GM12878 (cell line): ENCODE measurements at regions not wholly inside any gene's neighbourhood (a gene's known extent, or its start where the extent isn't known, plus 50 kb on each side); places are given as distances from the start of the nearest gene placed in this dataset.

Source experiments
- ATAC-seq: fragments of 200-7000 bp; cut with Tn5 transposase; 3 replicates; pipeline ENCODE4 v1.9.1; 2020; ENCODE audit warnings: mild to moderate bottlenecking, moderate library complexity
- BruUV-seq: library from RNA; stranded (reverse); fragments of 400-500 nt; replicated peaks from 2 replicates; lab custom pipeline; 2021; lab: Mats Ljungman, UMichigan
- CTCF ChIA-PET: fragments of 300-600 bp; sonication (Branson Sonifier 250); formaldehyde crosslinking; extraction: SDS; loops from one replicate; lab custom pipeline; 2021; ENCODE audit warnings: inconsistent platforms; lab: Yijun Ruan, JAX
- POLR2A ChIA-PET: fragments of 350-600 bp; formaldehyde crosslinking; extraction: SDS; loops from one replicate; lab custom pipeline; 2021; ENCODE audit warnings: inconsistent platforms; lab: Charles Lee
- RAD21 ChIA-PET: fragments of 300-600 bp; sonication (Branson Sonifier 250); formaldehyde crosslinking; loops from one replicate; lab custom pipeline; 2023; ENCODE audit warnings: antibody characterized with exemption; ENCODE audit not compliant: unreplicated experiment; lab: Charles Lee
- SMC1A ChIA-PET: fragments of 300-600 bp; sonication (Branson Sonifier 250); formaldehyde crosslinking; loops from one replicate; lab custom pipeline; 2023; ENCODE audit not compliant: unreplicated experiment, uncharacterized antibody; lab: Charles Lee
- DNase-seq: peaks from one replicate; pipeline ENCODE4 v3.0.0-alpha.2; 2011; ENCODE audit warnings: low read depth, low spot score
- FAIRE-seq: peaks from 3 replicates; lab custom pipeline; 2011; peaks lifted over from hg19 to GRCh38; lab: Jason Lieb, UNC
- H2AFZ ChIP-seq: 2 replicates; pipeline ENCODE4 v1.6.0; 2011; ENCODE audit warnings: low read depth, low read length, control low read depth; ENCODE audit not compliant: control insufficient read depth
- H3K27ac ChIP-seq: 2 replicates; pipeline ENCODE4 v1.5.1; 2011; ENCODE audit warnings: control low read depth; ENCODE audit not compliant: control insufficient read depth, insufficient read depth
- H3K27me3 ChIP-seq, 2 experiments: replicated peaks in 1 of 2; 2 replicates each; pipeline versions ENCODE4 v1.6.0 to v1.6.1; 2011; ENCODE audit warnings: low read length in 1 of 2; ENCODE audit not compliant: control insufficient read depth in 2 of 2, insufficient read depth in 2 of 2
- H3K36me3 ChIP-seq, 2 experiments: 2 replicates each; pipeline ENCODE4 v1.5.1; 2011; ENCODE audit warnings: low read length in 1 of 2; ENCODE audit not compliant: control insufficient read depth in 2 of 2, insufficient read depth in 2 of 2
- H3K4me1 ChIP-seq: 2 replicates; pipeline ENCODE4 v1.6.1; 2011; ENCODE audit warnings: mild to moderate bottlenecking, low read length, moderate library complexity, mixed read lengths; ENCODE audit not compliant: control insufficient read depth, insufficient read depth
- H3K4me2 ChIP-seq: 2 replicates; pipeline ENCODE4 v1.6.0; 2011; ENCODE audit warnings: control low read depth; ENCODE audit not compliant: control insufficient read depth, insufficient read depth
- H3K4me3 ChIP-seq: fragments of 200-600 bp; sonication (generic); 2 replicates; pipeline ENCODE4 v1.5.1; 2016
- H3K79me2 ChIP-seq: 2 replicates; pipeline ENCODE4 v1.6.0; 2011; ENCODE audit warnings: low read length; ENCODE audit not compliant: control insufficient read depth, insufficient read depth
- H3K9ac ChIP-seq: 2 replicates; pipeline ENCODE4 v1.8.0; 2011; ENCODE audit warnings: low read length, control low read depth, mixed read lengths; ENCODE audit not compliant: control insufficient read depth, insufficient read depth
- H3K9me3 ChIP-seq: replicated peaks from 3 replicates; pipeline ENCODE4 v1.5.1; 2011; ENCODE audit warnings: mild to moderate bottlenecking, low read length; ENCODE audit not compliant: control insufficient read depth, insufficient read depth
- H4K20me1 ChIP-seq: 2 replicates; pipeline ENCODE4 v1.6.0; 2011; ENCODE audit not compliant: control insufficient read depth, insufficient read depth
- CHD2 ChIP-seq: IDR thresholded peaks from 2 replicates; pipeline ENCODE4 v1.6.1; 2011; ENCODE audit warnings: low read depth, low read length, improper control_type of control experiment, borderline replicate concordance
- CTCF ChIP-seq, 3 experiments: IDR thresholded peaks in 2 of 3; conservative IDR thresholded peaks in 1 of 3; 2 replicates each; pipeline ENCODE4 v1.5.1; 2011; ENCODE audit warnings: low read depth in 3 of 3, low read length in 3 of 3, mild to moderate bottlenecking in 3 of 3, control low read depth in 2 of 3, moderate library complexity in 2 of 3, inconsistent platforms in 1 of 3, mixed read lengths in 1 of 3; ENCODE audit not compliant: control insufficient read depth in 2 of 3, insufficient read depth in 1 of 3; ENCODE audit errors: extremely low read depth in 1 of 3
- MLLT1 ChIP-seq: fragments of 450-650 bp; IDR thresholded peaks from 2 replicates; pipeline ENCODE4 v1.6.1; 2016; ENCODE audit warnings: mild to moderate bottlenecking
- POLR2AphosphoS2 ChIP-seq: IDR thresholded peaks from 2 replicates; pipeline ENCODE4 v1.6.1; 2011; ENCODE audit warnings: low read depth, mild to moderate bottlenecking, low read length, improper control_type of control experiment, moderate library complexity
- ZBTB11 ChIP-seq: fragments of 450-650 bp; formaldehyde crosslinking; IDR thresholded peaks from 2 replicates; pipeline ENCODE4 v1.5.0; 2022; ENCODE audit warnings: mild to moderate bottlenecking, missing genetic modification characterization
- ZBTB4 ChIP-seq: fragments of 450-650 bp; formaldehyde crosslinking; IDR thresholded peaks from 2 replicates; pipeline ENCODE4 v1.4.0; 2022; ENCODE audit warnings: mild to moderate bottlenecking, moderate library complexity
- WGBS: methylation state at CpG from one replicate; pipeline ENCODE4 v1.1.6; 2016; ENCODE audit warnings: low lambda C conversion rate; ENCODE audit not compliant: insufficient replicate concordance, insufficient coverage; ENCODE audit errors: missing lambda C conversion rate; 5-methylcytosine and 5-hydroxymethylcytosine counted together
- in situ Hi-C: fragments of 300-500 bp; cut with MboI; formaldehyde crosslinking; loops from 9 replicates; pipeline ENCODE4 v1.14.3; 2018; ENCODE audit warnings: mixed read lengths
- intact Hi-C: fragments of 100-400 bp; cut with micrococcal nuclease; formaldehyde crosslinking; loops from one replicate; pipeline ENCODE4 v1.14.2; 2022; ENCODE audit not compliant: unreplicated experiment

- no peak for TF ChIP-seq ZBTB4 (CRISPR knock-in tag)
- Histone ChIP-seq H3K9ac (no peak overlapping the region), H3K79me2 (no peaks in the 10 kb centered on the region), H2AFZ (no peak overlapping the region), H3K27me3 (no peaks in the 10 kb centered on the region), H3K27ac (no peak overlapping the region), H3K36me3 (no peaks in the 10 kb centered on the region), H3K4me3 (no peak overlapping the region), H3K4me2 (no peak overlapping the region), H3K4me1 (no peaks in the 10 kb centered on the region), H4K20me1 (no peaks in the 10 kb centered on the region), H3K9me3 (no peaks in the 10 kb centered on the region)
- no TSS peak for BruUV-seq
- WGBS: 49% methylated on average over 4 of the region's 4 CpGs
- no peak for DNase-seq
- in situ Hi-C loops (no loop called here), intact Hi-C loops (no loop called here)
- SMC1A ChIA-PET: interaction anchor here (0.6 to 1.7 kb wide), 2 partner anchors 12 to 22 kb away, joined by 3 to 4 read pairs; no protein-coding TSS in a partner anchor
- CTCF ChIA-PET: interaction anchor here (0.9 to 1.4 kb wide), 2 partner anchors 9 to 641 kb away, joined by 3 read pairs; no protein-coding TSS in a partner anchor
- ATAC-seq: no peak
- POLR2A ChIA-PET: no interaction called here
- RAD21 ChIA-PET: no interaction called here
- no peak for FAIRE-seq
Observed at GRCh38 chr11:28480406-28480805, 372.2 kb downstream of the METTL15 start.

- no peaks in the 10 kb centered on the region for H3K79me2 ChIP-seq
- H3K27me3 ChIP-seq: no peaks in the 10 kb centered on the region
- H3K4me3 ChIP-seq: no peak overlapping the region
- H4K20me1 ChIP-seq: no peaks in the 10 kb centered on the region
- in situ Hi-C loops (no loop called here), intact Hi-C loops (no loop called here)
- ChIA-PET SMC1A (no interaction called here), RAD21 (no interaction called here), POLR2A (no interaction called here), CTCF (no interaction called here)
- WGBS: 26% methylated on average over 5 of the region's 5 CpGs
- no TSS peak for BruUV-seq
- no peak overlapping the region for H3K9ac ChIP-seq
- H3K9me3 ChIP-seq: no peaks in the 10 kb centered on the region
- no peak overlapping the region for H2AFZ ChIP-seq
- no peak overlapping the region for H3K4me2 ChIP-seq
- no peak for DNase-seq
- no peaks in the 10 kb centered on the region for H3K4me1 ChIP-seq
- no peaks in the 10 kb centered on the region for H3K36me3 ChIP-seq
- ATAC-seq: peak; percentile 71
- no peak overlapping the region for H3K27ac ChIP-seq
- FAIRE-seq: no peak
- TF ChIP-seq ZBTB11 (CRISPR knock-in tag): no peak
- TF ChIP-seq POLR2AphosphoS2: no peak
- TF ChIP-seq CHD2: no peak
- TF ChIP-seq MLLT1: no peak
- no peak for TF ChIP-seq CTCF (IDR thresholded peaks at IDR 0.05 in 2 of 3, conservative IDR thresholded peaks at IDR 0.05 in 1 of 3; ENCODE audit: control insufficient read depth in 2 of 3, extremely low read depth in 1 of 3, insufficient read depth in 1 of 3, low read depth in 3 of 3, low read length in 3 of 3)
Observed at GRCh38 chr11:28476864-28477263, 368.7 kb downstream of the METTL15 start.
